T-cell (primary cell): ENCODE measurements at regions not wholly inside any gene's neighbourhood (a gene's known extent, or its start where the extent isn't known, plus 50 kb on each side); places are given as distances from the start of the nearest gene placed in this dataset.

Source experiments
- ATAC-seq, 4 experiments: fragments of 200-7000 bp in 3 of 4; fragments of 150-1000 bp in 1 of 4; cut with Tn5 transposase; replicated peaks in 1 of 4; 1 replicate in 3 of 4; 2 replicates in 1 of 4; pipeline ENCODE4 v1.10.0; 2021; ENCODE audit warnings: moderate library complexity in 3 of 4, mild to moderate bottlenecking in 2 of 4, moderate number of reproducible peaks in 1 of 4
- CTCF ChIA-PET, 2 donors: fragments of 300-600 bp; sonication (Branson Sonifier 250); formaldehyde crosslinking; loops; one replicate each; lab custom pipeline; 2022; ENCODE audit warnings: antibody characterized with exemption in 2 of 2; lab: Charles Lee
- POLR2A ChIA-PET, 2 donors: fragments of 300-600 bp; sonication (Branson Sonifier 250); formaldehyde crosslinking; loops; one replicate each; lab custom pipeline; 2022; ENCODE audit warnings: antibody characterized with exemption in 2 of 2; lab: Charles Lee
- DNase-seq, 35 experiments: peaks; one replicate each; pipeline versions ENCODE4 v3.0.0 to v3.0.0-alpha.2; 2013 to 2023
- H3K27ac ChIP-seq: one replicate; pipeline ENCODE4 v1.5.1; 2013; ENCODE audit warnings: low read length
- H3K27me3 ChIP-seq, 2 experiments: replicated peaks in 1 of 2; 1 replicate in 1 of 2; 2 replicates in 1 of 2; pipeline versions ENCODE4 v1.6.1 to v1.7.0; 2013; ENCODE audit warnings: low read length in 1 of 2, mixed read lengths in 1 of 2; ENCODE audit not compliant: control insufficient read depth in 2 of 2, insufficient read depth in 2 of 2; ENCODE audit errors: extremely low read depth in 1 of 2
- H3K36me3 ChIP-seq, 2 donors: 1 replicate in 1 of 2; 2 replicates in 1 of 2; pipeline versions ENCODE4 v1.6.1 to v1.7.0; 2013; ENCODE audit warnings: low read length in 1 of 2; ENCODE audit not compliant: control insufficient read depth in 2 of 2, insufficient read depth in 1 of 2; ENCODE audit errors: extremely low read depth in 1 of 2
- H3K4me1 ChIP-seq, 2 experiments: 1 replicate in 1 of 2; 2 replicates in 1 of 2; pipeline versions ENCODE4 v1.6.1 to v1.7.0; 2013; ENCODE audit warnings: low read length in 2 of 2, mixed read lengths in 1 of 2; ENCODE audit not compliant: insufficient read depth in 2 of 2, control insufficient read depth in 1 of 2; ENCODE audit errors: extremely low read depth in 1 of 2
- H3K4me3 ChIP-seq, 2 donors: 1 replicate in 1 of 2; 2 replicates in 1 of 2; pipeline versions ENCODE4 v1.5.1 to v1.7.0; 2013; ENCODE audit warnings: mild to moderate bottlenecking in 2 of 2, low read length in 1 of 2, moderate library complexity in 1 of 2; ENCODE audit not compliant: control insufficient read depth in 1 of 2; ENCODE audit errors: extremely low read depth in 1 of 2
- H3K9me3 ChIP-seq: 2 replicates; pipeline ENCODE4 v1.7.0; 2013
- H3K27ac Mint-ChIP-seq, 2 donors: one replicate each; pipeline ENCODE4 v1.8.0; 2020 to 2021; ENCODE audit warnings: mild to moderate bottlenecking in 2 of 2, mixed read lengths in 2 of 2
- H3K27me3 Mint-ChIP-seq, 2 donors: one replicate each; pipeline ENCODE4 v1.8.0; 2021 to 2022; ENCODE audit warnings: mixed read lengths in 2 of 2
- H3K36me3 Mint-ChIP-seq: one replicate; pipeline ENCODE4 v1.8.0; 2021; ENCODE audit warnings: mixed read lengths
- H3K4me1 Mint-ChIP-seq, 3 donors: one replicate each; pipeline ENCODE4 v1.8.0; 2020 to 2022; ENCODE audit warnings: mixed read lengths in 3 of 3, mild to moderate bottlenecking in 1 of 3
- H3K4me3 Mint-ChIP-seq, 3 donors: one replicate each; pipeline ENCODE4 v1.8.0; 2020 to 2022; ENCODE audit warnings: mild to moderate bottlenecking in 3 of 3, mixed read lengths in 3 of 3, moderate library complexity in 3 of 3
- H3K9me3 Mint-ChIP-seq, 3 donors: one replicate each; pipeline ENCODE4 v1.8.0; 2020 to 2022; ENCODE audit warnings: mixed read lengths in 3 of 3
- WGBS: methylation state at CpG from one replicate; pipeline ENCODE4 v1.1.5; 2013; ENCODE audit warnings: missing lambda C conversion rate; ENCODE audit not compliant: insufficient coverage; 5-methylcytosine and 5-hydroxymethylcytosine counted together

- peaks cover 2 to 3% of the 10 kb centered on the region in 2 donors for H3K27me3 Mint-ChIP-seq
- no peak overlapping the region for H3K27ac Mint-ChIP-seq
- ChIA-PET CTCF (no interaction called here), POLR2A (no interaction called here)
- H3K36me3 ChIP-seq: no peaks in the 10 kb centered on the region
- no peaks in the 10 kb centered on the region for H3K4me1 Mint-ChIP-seq
- ATAC-seq (no peak), DNase-seq (no peak)
- peaks cover 2% of the 10 kb centered on the region for H3K9me3 ChIP-seq
- H3K27me3 ChIP-seq: no peaks in the 10 kb centered on the region
- no peak overlapping the region for H3K27ac ChIP-seq
- no peak overlapping the region for H3K4me3 Mint-ChIP-seq
- H3K9me3 Mint-ChIP-seq: peaks cover 0 to 8% (median 0%) of the 10 kb centered on the region in 3 donors
- no peaks in the 10 kb centered on the region for H3K36me3 Mint-ChIP-seq
- WGBS: no CpG with 5 or more reads among the region's 4 CpGs
- H3K4me3 ChIP-seq: no peak overlapping the region
- no peaks in the 10 kb centered on the region for H3K4me1 ChIP-seq
Observed at GRCh38 chr2:33929467-33929866, 330.4 kb upstream of the FAM98A start.

GRCh38 chr2:33927756-33928155 lies 328.7 kb upstream of the FAM98A start:
- WGBS: no CpG with 5 or more reads among the region's 1 CpG
- Mint-ChIP-seq H3K9me3 (peaks cover 0 to 8% (median 0%) of the 10 kb centered on the region in 3 donors), H3K4me3 (no peak overlapping the region), H3K27ac (no peak overlapping the region), H3K36me3 (no peaks in the 10 kb centered on the region), H3K4me1 (no peaks in the 10 kb centered on the region), H3K27me3 (peaks cover 2 to 3% of the 10 kb centered on the region in 2 donors)
- DNase-seq (no peak), ATAC-seq (no peak)
- no peaks in the 10 kb centered on the region for H3K27me3 ChIP-seq
- ChIA-PET POLR2A (no interaction called here), CTCF (no interaction called here)
- no peaks in the 10 kb centered on the region for H3K4me1 ChIP-seq
- H3K27ac ChIP-seq: no peak overlapping the region
- H3K4me3 ChIP-seq: no peak overlapping the region
- H3K9me3 ChIP-seq: peaks cover 2% of the 10 kb centered on the region
- H3K36me3 ChIP-seq: no peaks in the 10 kb centered on the region

- Histone ChIP-seq H3K9me3 (peaks cover 2% of the 10 kb centered on the region), H3K27ac (no peak overlapping the region), H3K27me3 (no peaks in the 10 kb centered on the region), H3K4me1 (no peaks in the 10 kb centered on the region), H3K36me3 (no peaks in the 10 kb centered on the region), H3K4me3 (no peak overlapping the region)
- ATAC-seq (no peak), DNase-seq (no peak)
- no peaks in the 10 kb centered on the region for H3K36me3 Mint-ChIP-seq
- H3K27me3 Mint-ChIP-seq: peaks cover 2 to 3% of the 10 kb centered on the region in 2 donors
- CTCF ChIA-PET: no interaction called here
- H3K4me1 Mint-ChIP-seq: no peaks in the 10 kb centered on the region
- POLR2A ChIA-PET: no interaction called here
- no peak overlapping the region for H3K27ac Mint-ChIP-seq
- no CpG with 5 or more reads among the region's 1 CpG for WGBS
- no peak overlapping the region for H3K4me3 Mint-ChIP-seq
- H3K9me3 Mint-ChIP-seq: peaks cover 0 to 7% (median 3%) of the 10 kb centered on the region in 3 donors
Observed at GRCh38 chr2:33925311-33925710, 326.2 kb upstream of the FAM98A start.

- WGBS: 83% methylated on average over 1 of the region's 3 CpGs
- Histone ChIP-seq H3K4me3 (no peak overlapping the region), H3K9me3 (peaks cover 2% of the 10 kb centered on the region), H3K4me1 (no peaks in the 10 kb centered on the region), H3K27me3 (no peaks in the 10 kb centered on the region), H3K36me3 (no peaks in the 10 kb centered on the region), H3K27ac (no peak overlapping the region)
- H3K4me3 Mint-ChIP-seq: no peak overlapping the region
- POLR2A ChIA-PET: no interaction called here
- CTCF ChIA-PET: no interaction called here
- no peaks in the 10 kb centered on the region for H3K36me3 Mint-ChIP-seq
- ATAC-seq (no peak), DNase-seq (no peak)
- H3K9me3 Mint-ChIP-seq: peaks cover 0 to 7% (median 3%) of the 10 kb centered on the region in 3 donors
- peaks cover 2 to 3% of the 10 kb centered on the region in 2 donors for H3K27me3 Mint-ChIP-seq
- H3K27ac Mint-ChIP-seq: no peak overlapping the region
- no peaks in the 10 kb centered on the region for H3K4me1 Mint-ChIP-seq
Observed at GRCh38 chr2:33924586-33925169, 325.6 kb upstream of the FAM98A start.

GRCh38 chr2:33917252-33917651 lies 318.2 kb upstream of the FAM98A start:
- H3K27ac ChIP-seq: no peak overlapping the region
- no peak overlapping the region for H3K4me3 Mint-ChIP-seq
- no peak for ATAC-seq

GRCh38 chr2:33913071-33913616 lies 314.0 kb upstream of the FAM98A start:
- Mint-ChIP-seq H3K4me3 (no peak overlapping the region), H3K27me3 (no peaks in the 10 kb centered on the region), H3K4me1 (no peaks in the 10 kb centered on the region), H3K36me3 (no peaks in the 10 kb centered on the region), H3K27ac (no peak overlapping the region), H3K9me3 (peaks cover 4 to 27% (median 17%) of the 10 kb centered on the region in 3 donors)
- H3K36me3 ChIP-seq: no peaks in the 10 kb centered on the region
- H3K27me3 ChIP-seq: no peaks in the 10 kb centered on the region
- no peaks in the 10 kb centered on the region for H3K4me1 ChIP-seq
- ChIA-PET POLR2A (no interaction called here), CTCF (no interaction called here)
- no peaks in the 10 kb centered on the region for H3K9me3 ChIP-seq
- no peak overlapping the region for H3K4me3 ChIP-seq
- no peak overlapping the region for H3K27ac ChIP-seq
- DNase-seq (no peak), ATAC-seq (no peak)
- WGBS: no CpG with 5 or more reads among the region's 1 CpG

More at GRCh38 chr2:33917252-33917651, 318.2 kb upstream of the FAM98A start:
- H3K27me3 Mint-ChIP-seq: no peaks in the 10 kb centered on the region
- Histone ChIP-seq H3K9me3 (no peaks in the 10 kb centered on the region), H3K4me3 (no peak overlapping the region), H3K27me3 (no peaks in the 10 kb centered on the region), H3K36me3 (no peaks in the 10 kb centered on the region), H3K4me1 (no peaks in the 10 kb centered on the region)
- H3K9me3 Mint-ChIP-seq: peaks cover 4 to 27% (median 17%) of the 10 kb centered on the region in 3 donors
- DNase-seq: no peak
- H3K4me1 Mint-ChIP-seq: no peaks in the 10 kb centered on the region
- no peak overlapping the region for H3K27ac Mint-ChIP-seq
- WGBS: 57% methylated on average over 2 of the region's 4 CpGs
- CTCF ChIA-PET: no interaction called here
- POLR2A ChIA-PET: no interaction called here
- H3K36me3 Mint-ChIP-seq: no peaks in the 10 kb centered on the region
